ENCODE measurements at regions not wholly inside any gene's neighbourhood (a gene's known extent, or its start where the extent isn't known, plus 50 kb on each side); places are given as distances from the start of the nearest gene placed in this dataset.

DNA sequence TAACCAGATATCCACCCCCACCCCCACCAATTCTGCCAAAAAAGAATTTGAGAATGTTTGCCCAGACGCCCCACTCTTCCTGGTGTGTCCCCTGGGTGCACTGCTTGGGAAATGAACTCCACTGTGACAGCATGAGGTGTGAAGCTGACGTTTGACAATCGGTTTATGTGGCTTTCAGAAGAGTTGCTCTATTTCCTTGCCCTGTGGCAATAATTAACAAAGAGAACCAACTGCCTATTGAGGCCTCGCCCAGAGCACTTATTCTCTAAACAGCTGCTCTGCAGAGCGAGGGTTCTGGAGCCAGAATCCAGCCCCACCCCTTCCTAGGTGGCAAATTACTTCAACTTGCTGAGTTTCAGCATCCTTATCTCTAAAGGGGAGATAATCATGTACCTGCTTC is 115.8 kb upstream of the SIX3 start:
- no peak for DNase-seq

DNA sequence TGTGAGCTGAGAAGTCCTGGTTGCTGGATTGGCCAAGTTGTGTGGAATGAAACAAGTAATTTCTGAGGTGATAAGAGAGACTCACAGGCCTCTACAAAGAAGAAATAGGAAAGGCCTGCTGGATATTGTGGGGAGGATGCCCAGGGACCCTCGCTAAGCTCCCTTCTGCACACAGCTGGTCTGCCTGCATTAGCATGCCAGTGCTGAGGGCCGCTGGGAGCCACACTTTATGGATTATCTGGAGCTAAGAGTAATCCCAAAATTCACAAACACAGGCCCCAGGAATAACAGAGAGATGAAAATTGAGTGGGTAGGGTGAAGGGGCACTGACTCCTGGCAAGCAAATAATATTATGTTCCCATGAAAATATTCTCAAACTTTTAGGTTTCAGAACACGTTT is 114.9 kb upstream of the SIX3 start:
- DNase-seq: no peak

DNA sequence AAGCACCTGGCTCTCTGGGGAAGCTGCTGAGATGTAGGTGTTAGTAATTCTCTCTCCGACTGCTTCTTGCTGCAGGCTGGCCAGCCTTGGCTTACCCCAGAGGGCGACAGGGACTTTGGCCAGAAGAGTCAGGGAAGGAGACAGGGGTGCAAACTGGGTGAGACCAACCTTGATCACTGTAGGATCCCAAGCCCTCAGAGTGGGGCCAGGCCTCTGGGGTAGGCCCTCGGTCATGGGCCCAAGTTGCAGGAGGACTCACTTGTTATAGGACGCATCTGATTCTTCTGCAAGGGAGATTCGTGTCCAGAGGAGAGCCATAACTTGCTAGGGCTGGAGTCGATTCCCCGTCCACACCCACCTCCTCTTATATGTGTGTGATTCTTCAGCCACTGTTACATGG is 111.7 kb upstream of the SIX3 start:
- no peak for DNase-seq

GRCh38 chr2:44833171-44834069 is 108.1 kb upstream of the SIX3 start:
- DNase-seq: no peak

- no peak for DNase-seq
These were observed 106.8 kb upstream of the SIX3 start for GRCh38 chr2:44834656-44835055.

DNA sequence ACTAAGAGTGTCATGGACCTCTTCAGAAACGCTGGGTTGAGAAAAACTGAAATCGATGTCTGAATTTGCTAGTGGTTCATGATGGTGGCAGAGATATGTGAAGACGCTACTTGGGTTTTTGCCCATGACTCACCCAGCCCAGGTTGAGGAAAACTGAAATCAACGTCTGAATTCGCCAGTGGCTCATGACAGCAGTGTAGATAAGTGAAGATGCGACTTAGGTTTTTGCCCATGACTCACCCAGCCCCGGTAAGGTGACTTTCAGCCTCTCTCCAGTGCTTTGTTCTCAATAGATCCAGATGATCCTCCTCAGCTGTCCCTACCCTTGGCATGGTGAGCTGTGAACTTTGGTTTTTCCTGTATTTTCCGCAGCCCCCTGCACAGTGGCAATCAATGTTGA is 105.3 kb upstream of the SIX3 start:
- no peak for DNase-seq

- no peak for DNase-seq
These were observed 104.6 kb upstream of the SIX3 start for GRCh38 chr2:44836916-44837315.

- DNase-seq: no peak
These were observed 103.2 kb upstream of the SIX3 start for GRCh38 chr2:44838116-44838790.

GRCh38 chr2:44839370-44839769 is 102.1 kb upstream of the SIX3 start:
- DNase-seq: no peak

DNA sequence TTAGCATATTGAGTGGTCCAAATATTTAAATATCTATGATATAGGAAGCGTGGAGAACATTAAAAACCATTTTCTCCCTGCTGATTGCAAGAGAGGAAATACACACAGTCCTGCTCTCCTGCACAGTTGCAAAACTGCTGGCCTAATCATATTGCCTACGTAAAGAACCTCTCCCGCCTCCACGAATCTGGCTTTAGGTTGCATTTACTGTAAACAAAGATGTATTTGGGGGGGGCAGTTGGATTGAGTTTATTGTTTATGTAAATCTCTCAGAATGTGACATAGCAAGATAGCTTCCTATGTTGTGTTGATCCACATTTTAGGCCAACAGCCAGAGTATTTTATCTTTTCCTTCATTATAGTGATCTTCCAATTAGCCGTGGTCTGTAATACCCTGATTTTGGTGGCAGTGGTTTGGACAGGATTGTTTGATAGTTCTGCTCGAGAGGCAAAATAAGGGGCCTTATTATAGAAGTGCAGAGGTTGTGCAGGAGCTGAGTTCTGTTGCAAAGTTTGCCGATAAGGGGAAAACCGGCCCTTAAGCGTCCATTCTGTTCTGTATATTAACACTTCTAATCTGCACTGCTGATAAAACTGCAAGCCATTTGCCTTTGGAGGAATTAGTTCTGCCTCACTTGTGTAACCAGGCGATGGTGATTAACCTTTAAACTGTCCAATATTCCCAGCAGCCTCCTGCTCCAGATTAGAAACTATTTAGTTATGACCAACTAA is 101.6 kb upstream of the SIX3 start:
- no peak for DNase-seq

DNA sequence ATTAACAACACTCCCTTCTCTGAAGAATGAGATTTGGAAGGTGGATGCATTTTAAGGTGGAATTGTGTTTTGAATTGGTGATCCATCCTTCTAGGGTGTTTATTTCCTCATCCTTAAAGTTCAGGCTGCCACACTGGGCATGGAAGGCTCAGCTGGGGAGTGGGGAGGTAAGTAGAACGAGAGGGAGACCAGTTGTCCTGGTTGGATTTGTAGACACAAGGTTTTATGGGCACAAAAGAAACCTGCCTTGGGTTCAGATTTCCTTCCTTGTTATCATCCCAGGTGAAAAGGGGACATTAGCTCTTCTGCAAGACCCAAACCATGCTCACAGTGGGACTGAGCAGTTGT is 101.0 kb upstream of the SIX3 start:
- DNase-seq: no peak

DNA sequence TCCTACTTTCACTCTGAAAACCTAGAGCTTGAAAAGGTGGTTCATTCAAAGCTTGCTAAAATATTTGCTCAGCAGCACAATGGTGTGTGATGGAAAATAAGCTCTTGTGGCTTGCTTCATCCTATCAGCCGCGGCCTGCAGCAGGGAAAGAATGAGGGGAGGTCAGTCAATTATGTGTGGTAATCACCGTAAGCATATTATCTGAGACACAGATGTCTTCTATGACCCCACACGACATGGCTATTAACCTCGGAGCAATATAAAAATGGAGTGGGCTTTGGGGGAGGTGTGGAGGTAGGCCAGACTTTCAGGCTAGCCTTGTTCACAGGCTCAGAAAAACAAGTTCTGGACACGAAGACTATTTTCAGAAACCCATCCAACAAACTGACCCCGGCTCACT is 98.4 kb upstream of the SIX3 start:
- peak; percentile 23 for DNase-seq

DNA sequence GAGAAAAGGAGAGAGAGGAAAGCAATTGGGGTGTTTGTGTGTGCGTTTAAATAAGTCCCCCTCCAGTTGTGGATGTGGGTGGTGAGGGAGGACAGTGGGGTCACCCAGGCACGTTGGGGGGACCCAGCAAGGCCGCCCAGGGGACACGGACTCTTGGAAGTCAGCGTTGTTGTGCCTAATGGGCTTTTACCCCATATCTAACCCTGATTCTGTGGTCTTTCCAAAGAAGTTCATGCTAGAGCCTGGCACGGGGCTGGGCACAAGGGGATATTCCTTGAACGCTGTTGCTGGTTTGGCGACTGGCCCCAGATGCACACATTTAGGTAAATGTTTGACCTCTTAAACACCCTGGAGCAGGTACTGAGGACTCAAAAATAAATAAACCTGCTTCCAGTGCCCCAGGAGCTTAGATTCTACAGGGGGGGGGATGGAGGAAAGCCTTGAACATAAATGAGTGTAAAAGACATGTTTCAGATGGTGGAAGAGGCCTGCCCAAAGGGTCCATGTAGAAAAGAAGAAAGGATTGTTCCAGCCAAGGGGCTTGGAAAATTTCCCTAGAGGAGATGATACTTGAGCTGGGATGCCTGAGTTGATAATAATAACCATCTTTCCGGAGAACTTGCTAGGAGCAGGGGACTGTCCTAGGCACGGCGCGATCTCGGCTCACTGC is 97.7 kb upstream of the SIX3 start:
- DNase-seq: no peak

DNA sequence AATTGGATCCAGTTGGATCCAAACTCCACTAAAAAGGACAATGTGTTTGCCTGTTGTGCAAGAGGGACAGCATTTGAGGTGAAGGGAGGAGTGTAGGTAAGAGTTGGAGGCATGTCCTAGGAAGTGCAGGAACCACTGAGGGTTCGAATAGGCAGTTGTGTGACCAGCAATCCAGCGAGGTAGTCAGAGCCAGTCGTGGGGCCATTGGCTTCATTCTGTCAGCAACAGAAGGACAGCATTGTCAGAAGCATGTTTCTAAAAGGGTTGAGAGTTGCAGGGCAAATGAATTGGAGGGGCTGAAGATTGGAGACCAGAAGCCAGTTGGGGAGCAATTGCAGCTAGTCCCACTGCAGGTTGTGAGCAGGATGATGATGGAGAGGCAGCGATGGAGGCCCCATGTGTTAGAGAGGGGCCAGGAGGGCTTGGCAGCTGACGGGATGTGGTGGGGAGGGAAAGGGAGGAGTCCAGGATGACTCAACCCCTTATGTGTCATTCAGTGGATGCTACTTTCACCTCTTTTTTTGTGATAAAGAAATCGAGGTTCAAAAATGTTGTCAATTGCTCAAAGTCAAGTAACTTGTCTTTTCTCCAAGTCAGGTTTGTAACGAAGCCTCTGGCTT is 96.7 kb upstream of the SIX3 start:
- DNase-seq: no peak

- DNase-seq: no peak
These were observed 93.5 kb upstream of the SIX3 start for GRCh38 chr2:44848026-44848425.

DNA sequence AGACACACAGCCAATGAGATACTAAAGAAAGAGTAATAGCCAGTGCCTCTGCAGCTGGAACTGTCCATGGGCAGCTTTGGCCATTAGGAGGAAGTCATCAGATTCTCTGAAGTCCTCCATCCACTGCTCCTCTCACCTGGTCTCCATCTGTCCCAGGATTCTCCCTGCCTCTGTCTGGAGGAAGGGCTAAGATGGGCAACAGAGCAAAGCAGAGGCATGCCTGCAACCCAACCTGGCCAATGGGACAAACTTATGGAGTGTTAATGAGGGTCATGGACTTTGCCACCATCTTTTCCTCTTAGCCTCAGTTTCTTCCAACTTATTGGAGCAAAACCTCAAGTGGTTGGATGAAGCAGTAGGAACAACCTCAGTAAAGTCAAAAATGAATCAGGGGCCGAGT is 91.5 kb upstream of the SIX3 start:
- no peak for DNase-seq

DNA sequence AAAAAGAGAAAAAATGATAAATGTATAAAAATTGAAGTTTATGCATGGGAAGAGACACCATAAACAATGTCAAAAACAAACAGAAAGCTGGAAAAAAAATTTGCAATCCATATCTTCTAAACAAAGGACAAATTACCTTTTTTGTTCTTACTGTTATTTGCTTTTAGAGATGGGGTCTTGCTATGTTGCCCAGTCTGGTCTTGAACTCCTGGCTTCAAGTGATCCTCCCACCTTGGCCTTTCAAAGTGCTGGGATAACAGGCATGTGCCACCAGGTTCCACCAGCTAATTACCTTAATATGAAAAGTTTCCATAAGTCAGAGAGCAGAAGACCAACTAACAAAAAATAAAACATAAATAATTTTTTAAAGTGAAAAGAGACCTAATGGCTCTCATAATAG is 90.0 kb upstream of the SIX3 start:
- DNase-seq: no peak

GRCh38 chr2:44852594-44852993 is 88.9 kb upstream of the SIX3 start:
- DNase-seq: no peak

- DNase-seq: no peak
These were observed 82.2 kb upstream of the SIX3 start for GRCh38 chr2:44859337-44859736.

DNA sequence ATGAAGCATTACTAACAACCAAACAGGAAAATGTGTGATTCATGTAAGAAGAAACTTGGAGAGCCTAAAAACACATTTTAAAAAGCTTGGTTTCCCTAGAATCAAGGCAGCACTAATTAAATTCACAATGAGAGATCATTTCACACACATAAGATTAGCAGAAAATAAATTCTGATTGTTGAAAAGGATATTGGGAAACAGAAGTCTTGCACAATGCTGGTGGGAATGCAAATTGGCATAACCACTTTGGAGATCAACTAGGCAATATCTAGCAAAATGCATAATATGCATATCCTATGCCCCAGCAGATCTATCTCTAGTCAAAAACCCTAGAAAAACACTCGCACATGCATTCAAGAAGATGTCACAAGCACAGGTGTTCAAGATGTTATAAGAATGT is 75.3 kb upstream of the SIX3 start:
- no peak for DNase-seq

GRCh38 chr2:44869761-44870160 is 71.7 kb upstream of the SIX3 start:
- no peak for DNase-seq

GRCh38 chr2:44877417-44877816 is 64.1 kb upstream of the SIX3 start:
- no peak for DNase-seq

Measured in NCI-H774 (cell line).